Neural cell (in vitro differentiated cells): ENCODE measurements at regions not wholly inside any gene's neighbourhood (a gene's known extent, or its start where the extent isn't known, plus 50 kb on each side); places are given as distances from the start of the nearest gene placed in this dataset.

Source experiments
- H2AFZ ChIP-seq: fragments of 200-600, 300-800 bp; sonication (generic), shearing (Covaris generic); 2 replicates; pipeline ENCODE4 v1.6.0; 2014; ENCODE audit warnings: low read depth, mild to moderate bottlenecking, antibody characterized with exemption, low read length, moderate library complexity
- H3F3A ChIP-seq: fragments of 200-600 bp; shearing (Covaris generic); 2 replicates; pipeline ENCODE4 v1.6.1; 2016; ENCODE audit warnings: mild to moderate bottlenecking, moderate library complexity, mixed read lengths, antibody characterized with exemption, low read length; ENCODE audit not compliant: insufficient read depth, poor library complexity, severe bottlenecking
- H3K27ac ChIP-seq: fragments of 200-600, 300-800 bp; sonication (generic), shearing (Covaris generic); 2 replicates; pipeline ENCODE4 v1.5.1; 2014; ENCODE audit warnings: mild to moderate bottlenecking, low read length, moderate library complexity
- H3K27me3 ChIP-seq: fragments of 300-800, 200-600 bp; sonication (generic), shearing (Covaris generic); 2 replicates; pipeline ENCODE4 v1.6.0; 2014; ENCODE audit warnings: mild to moderate bottlenecking, low read depth, low read length, moderate library complexity; ENCODE audit not compliant: insufficient read depth
- H3K36me3 ChIP-seq: fragments of 300-800, 200-600 bp; sonication (generic), shearing (Covaris generic); 2 replicates; pipeline ENCODE4 v1.5.1; 2014; ENCODE audit warnings: mild to moderate bottlenecking, antibody characterized with exemption, low read length, moderate library complexity; ENCODE audit not compliant: insufficient read depth
- H3K4me2 ChIP-seq: fragments of 300-800, 200-600 bp; sonication (generic), shearing (Covaris generic); 2 replicates; pipeline ENCODE4 v1.6.0; 2014; ENCODE audit warnings: mild to moderate bottlenecking, low read length
- H3K4me3 ChIP-seq: fragments of 300-800, 200-600 bp; sonication (generic), shearing (Covaris generic); 2 replicates; pipeline ENCODE4 v1.5.1; 2014; ENCODE audit warnings: mild to moderate bottlenecking, low read length, moderate library complexity
- H3K79me2 ChIP-seq: fragments of 200-600 bp; shearing (Covaris generic); replicated peaks from 2 replicates; pipeline ENCODE4 v1.6.0; 2014; ENCODE audit warnings: mild to moderate bottlenecking, low read length, moderate library complexity; ENCODE audit not compliant: insufficient read depth
- H3K9ac ChIP-seq: fragments of 300-800, 200-600 bp; sonication (generic), shearing (Covaris generic); 2 replicates; pipeline ENCODE4 v1.6.1; 2016; ENCODE audit warnings: mild to moderate bottlenecking, low read length, mixed read lengths
- H3K9me2 ChIP-seq: fragments of 200-600 bp; shearing (Covaris generic); 2 replicates; pipeline ENCODE4 v1.6.1; 2016; ENCODE audit warnings: mild to moderate bottlenecking, low read length, mixed read lengths; ENCODE audit not compliant: insufficient read depth
- H3K9me3 ChIP-seq: fragments of 200-600, 300-800 bp; sonication (generic), shearing (Covaris generic); 2 replicates; pipeline ENCODE4 v1.6.1; 2016; ENCODE audit warnings: mild to moderate bottlenecking, mixed run types, low read length, moderate library complexity, mixed read lengths
- H4K20me1 ChIP-seq: fragments of 200-600 bp; shearing (Covaris generic); 2 replicates; pipeline ENCODE4 v1.6.1; 2016; ENCODE audit warnings: mild to moderate bottlenecking, mixed run types; ENCODE audit not compliant: insufficient read depth
- CTCF ChIP-seq: fragments of 450-650 bp; IDR thresholded peaks from 2 replicates; pipeline ENCODE4 v1.5.1; 2014; ENCODE audit warnings: antibody characterized with exemption, mild to moderate bottlenecking, moderate library complexity; ENCODE audit not compliant: poor library complexity, severe bottlenecking
- EP300 ChIP-seq: fragments of 450-650 bp; conservative IDR thresholded peaks from 2 replicates; pipeline ENCODE4 v1.6.1; 2014; ENCODE audit warnings: antibody characterized with exemption, mild to moderate bottlenecking, moderate library complexity; ENCODE audit not compliant: poor library complexity, severe bottlenecking
- EZH2 ChIP-seq: fragments of 200-600, 300-800 bp; shearing (Covaris generic), sonication (generic); IDR thresholded peaks from 2 replicates; pipeline ENCODE4 v1.6.1; 2014; ENCODE audit warnings: antibody characterized with exemption, low read length, borderline replicate concordance, mild to moderate bottlenecking; ENCODE audit not compliant: insufficient read depth, poor library complexity, severe bottlenecking
- MXI1 ChIP-seq: fragments of 450-650 bp; conservative IDR thresholded peaks from 2 replicates; pipeline ENCODE4 v1.6.1; 2014; ENCODE audit warnings: antibody characterized with exemption, mild to moderate bottlenecking; ENCODE audit not compliant: poor library complexity, severe bottlenecking
- POLR2AphosphoS5 ChIP-seq: IDR thresholded peaks from 2 replicates; pipeline ENCODE4 v1.6.1; 2012
- RAD21 ChIP-seq: fragments of 450-650 bp; conservative IDR thresholded peaks from 2 replicates; pipeline ENCODE4 v1.6.1; 2014; ENCODE audit warnings: antibody characterized with exemption, mild to moderate bottlenecking, moderate library complexity
- REST ChIP-seq: IDR thresholded peaks from 2 replicates; pipeline ENCODE4 v1.6.1; 2012; ENCODE audit warnings: borderline replicate concordance
- SMC3 ChIP-seq: fragments of 450-650 bp; conservative IDR thresholded peaks from 2 replicates; pipeline ENCODE4 v1.6.1; 2014; ENCODE audit warnings: antibody characterized with exemption, mild to moderate bottlenecking, moderate library complexity; ENCODE audit not compliant: poor library complexity
- TAF1 ChIP-seq: IDR thresholded peaks from 2 replicates; pipeline ENCODE4 v1.6.1; 2012; ENCODE audit warnings: low read depth

GRCh38 chr7:46243406-46243805 lies 322.3 kb upstream of the IGFBP3 start:
- Histone ChIP-seq H3K9me3 (no peaks in the 10 kb centered on the region), H3K9me2 (no peaks in the 10 kb centered on the region), H3F3A (no peaks in the 10 kb centered on the region), H4K20me1 (no peaks in the 10 kb centered on the region), H3K27me3 (no peaks in the 10 kb centered on the region), H3K27ac (no peak overlapping the region), H2AFZ (no peak overlapping the region), H3K4me2 (no peak overlapping the region), H3K4me3 (no peak overlapping the region), H3K79me2 (no peaks in the 10 kb centered on the region), H3K9ac (no peak overlapping the region), H3K36me3 (no peaks in the 10 kb centered on the region)
- no peak for TF ChIP-seq RAD21
- TF ChIP-seq EZH2 = no peak
- no peak for TF ChIP-seq TAF1
- no peak for TF ChIP-seq SMC3
- TF ChIP-seq REST = no peak
- no peak for TF ChIP-seq EP300
- no peak for TF ChIP-seq POLR2AphosphoS5
- TF ChIP-seq MXI1 = no peak

GRCh38 chr7:46239846-46240245 lies 318.8 kb upstream of the IGFBP3 start:
- Histone ChIP-seq H3F3A (no peaks in the 10 kb centered on the region), H3K9me2 (no peaks in the 10 kb centered on the region)
- no peak for TF ChIP-seq TAF1
- TF ChIP-seq SMC3 = no peak

GRCh38 chr7:46237466-46237865 lies 316.4 kb upstream of the IGFBP3 start:
- Histone ChIP-seq H3K4me3 (no peak overlapping the region), H3K9me3 (no peaks in the 10 kb centered on the region), H3K36me3 (no peaks in the 10 kb centered on the region), H3K4me2 (no peak overlapping the region), H2AFZ (no peak overlapping the region), H4K20me1 (no peaks in the 10 kb centered on the region), H3K9me2 (no peaks in the 10 kb centered on the region), H3F3A (no peaks in the 10 kb centered on the region), H3K27ac (no peak overlapping the region), H3K9ac (no peak overlapping the region), H3K79me2 (no peaks in the 10 kb centered on the region), H3K27me3 (no peaks in the 10 kb centered on the region)
- no peak for TF ChIP-seq POLR2AphosphoS5
- TF ChIP-seq RAD21 = no peak
- no peak for TF ChIP-seq CTCF
- TF ChIP-seq TAF1 = no peak

More at GRCh38 chr7:46239846-46240245, 318.8 kb upstream of the IGFBP3 start:
- Histone ChIP-seq H3K9ac (no peak overlapping the region), H3K4me2 (no peak overlapping the region), H3K36me3 (no peaks in the 10 kb centered on the region), H3K79me2 (no peaks in the 10 kb centered on the region), H3K9me3 (no peaks in the 10 kb centered on the region), H2AFZ (no peak overlapping the region), H3K27ac (no peak overlapping the region), H3K27me3 (no peaks in the 10 kb centered on the region), H4K20me1 (no peaks in the 10 kb centered on the region), H3K4me3 (no peak overlapping the region)
